Neural cell (in vitro differentiated cells): ENCODE measurements at regions not wholly inside any gene's neighbourhood (a gene's known extent, or its start where the extent isn't known, plus 50 kb on each side); places are given as distances from the start of the nearest gene placed in this dataset.

Source experiments
- CTCF ChIP-seq: fragments of 450-650 bp; IDR thresholded peaks from 2 replicates; pipeline ENCODE4 v1.5.1; 2014; ENCODE audit warnings: antibody characterized with exemption, mild to moderate bottlenecking, moderate library complexity; ENCODE audit not compliant: poor library complexity, severe bottlenecking
- EP300 ChIP-seq: fragments of 450-650 bp; conservative IDR thresholded peaks from 2 replicates; pipeline ENCODE4 v1.6.1; 2014; ENCODE audit warnings: antibody characterized with exemption, mild to moderate bottlenecking, moderate library complexity; ENCODE audit not compliant: poor library complexity, severe bottlenecking
- EZH2 ChIP-seq: fragments of 200-600, 300-800 bp; shearing (Covaris generic), sonication (generic); IDR thresholded peaks from 2 replicates; pipeline ENCODE4 v1.6.1; 2014; ENCODE audit warnings: antibody characterized with exemption, low read length, borderline replicate concordance, mild to moderate bottlenecking; ENCODE audit not compliant: insufficient read depth, poor library complexity, severe bottlenecking
- MXI1 ChIP-seq: fragments of 450-650 bp; conservative IDR thresholded peaks from 2 replicates; pipeline ENCODE4 v1.6.1; 2014; ENCODE audit warnings: antibody characterized with exemption, mild to moderate bottlenecking; ENCODE audit not compliant: poor library complexity, severe bottlenecking
- POLR2AphosphoS5 ChIP-seq: IDR thresholded peaks from 2 replicates; pipeline ENCODE4 v1.6.1; 2012
- RAD21 ChIP-seq: fragments of 450-650 bp; conservative IDR thresholded peaks from 2 replicates; pipeline ENCODE4 v1.6.1; 2014; ENCODE audit warnings: antibody characterized with exemption, mild to moderate bottlenecking, moderate library complexity
- REST ChIP-seq: IDR thresholded peaks from 2 replicates; pipeline ENCODE4 v1.6.1; 2012; ENCODE audit warnings: borderline replicate concordance
- TAF1 ChIP-seq: IDR thresholded peaks from 2 replicates; pipeline ENCODE4 v1.6.1; 2012; ENCODE audit warnings: low read depth

- TF ChIP-seq CTCF (no peak), EZH2 (no peak), POLR2AphosphoS5 (no peak), TAF1 (no peak), REST (no peak), EP300 (no peak), RAD21 (no peak), MXI1 (no peak)
These were observed 402.2 kb upstream of the RUNX1 start for GRCh38 chr21:35451276-35451675.
